ENCODE measurements at regions not wholly inside any gene's neighbourhood (a gene's known extent, or its start where the extent isn't known, plus 50 kb on each side); places are given as distances from the start of the nearest gene placed in this dataset.

DNA sequence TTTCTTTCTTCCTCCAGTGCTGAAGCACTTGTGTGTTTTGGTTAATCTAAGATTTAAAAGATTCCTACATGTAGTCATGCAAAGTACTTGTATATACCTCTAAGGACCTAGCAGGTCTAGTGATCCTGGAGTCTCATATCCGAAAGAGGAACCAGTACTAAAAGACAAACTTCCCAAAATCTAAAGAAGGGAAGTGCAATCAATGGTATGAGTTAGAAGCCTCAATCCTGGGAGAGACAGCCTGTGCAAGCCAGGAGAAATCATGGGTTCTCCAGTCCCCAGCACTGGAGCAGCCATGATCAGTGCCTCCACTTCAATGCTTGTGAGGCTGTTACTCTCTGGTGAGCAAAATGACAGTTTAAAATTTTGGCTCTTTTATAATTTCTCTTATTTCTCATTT, 277.4 kb downstream of the DAD1 start:
- DNase-seq (ENCODE audit: low read depth, low spot score) (no peak), ATAC-seq (no peak)
- intact Hi-C loops (cut with micrococcal nuclease; ENCODE audit: unreplicated experiment) (loop anchor here (10.0 kb wide), 1 partner anchor 163 kb away; no protein-coding TSS in a partner anchor), in situ Hi-C loops (cut with HindIII; ENCODE audit: low pct_unique_long_range_greater_than_20kb, low sequenced_read_pairs) (no loop called here)
- H3K4me3 ChIP-seq (ENCODE audit: low read depth in 2 of 2, low read length in 2 of 2): no peak overlapping the region
- POLR2A ChIA-PET: no interaction called here
- no peaks in the 10 kb centered on the region for H3K36me3 ChIP-seq (ENCODE audit: control insufficient read depth, insufficient read depth, low read length)
- H3K27ac ChIP-seq (ENCODE audit: low read length): no peak overlapping the region
- CTCF ChIA-PET: no interaction called here
- TF ChIP-seq SIN3A (IDR thresholded peaks at IDR 0.05; ENCODE audit: borderline replicate concordance, insufficient read depth, low read depth, low read length) (no peak), TCF7L2 (IDR thresholded peaks at IDR 0.05; ENCODE audit: low read depth, low read length) (no peak)
- TF ChIP-seq, protein P1, sequence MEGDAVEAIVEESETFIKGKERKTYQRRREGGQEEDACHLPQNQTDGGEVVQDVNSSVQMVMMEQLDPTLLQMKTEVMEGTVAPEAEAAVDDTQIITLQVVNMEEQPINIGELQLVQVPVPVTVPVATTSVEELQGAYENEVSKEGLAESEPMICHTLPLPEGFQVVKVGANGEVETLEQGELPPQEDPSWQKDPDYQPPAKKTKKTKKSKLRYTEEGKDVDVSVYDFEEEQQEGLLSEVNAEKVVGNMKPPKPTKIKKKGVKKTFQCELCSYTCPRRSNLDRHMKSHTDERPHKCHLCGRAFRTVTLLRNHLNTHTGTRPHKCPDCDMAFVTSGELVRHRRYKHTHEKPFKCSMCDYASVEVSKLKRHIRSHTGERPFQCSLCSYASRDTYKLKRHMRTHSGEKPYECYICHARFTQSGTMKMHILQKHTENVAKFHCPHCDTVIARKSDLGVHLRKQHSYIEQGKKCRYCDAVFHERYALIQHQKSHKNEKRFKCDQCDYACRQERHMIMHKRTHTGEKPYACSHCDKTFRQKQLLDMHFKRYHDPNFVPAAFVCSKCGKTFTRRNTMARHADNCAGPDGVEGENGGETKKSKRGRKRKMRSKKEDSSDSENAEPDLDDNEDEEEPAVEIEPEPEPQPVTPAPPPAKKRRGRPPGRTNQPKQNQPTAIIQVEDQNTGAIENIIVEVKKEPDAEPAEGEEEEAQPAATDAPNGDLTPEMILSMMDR (IDR thresholded peaks at IDR 0.05): no peak
- no peaks in the 10 kb centered on the region for H3K4me1 ChIP-seq (ENCODE audit: control insufficient read depth, insufficient read depth, low read length)
- BruUV-seq (replicated peaks): no TSS peak
- H3K9me3 ChIP-seq (ENCODE audit: control insufficient read depth, insufficient read depth, low read depth, low read length): no peaks in the 10 kb centered on the region
- no peaks in the 10 kb centered on the region; the same call in 1 of the 2 replicates for H3K27me3 ChIP-seq (ENCODE audit: control insufficient read depth, insufficient read depth, low read length)

DNA sequence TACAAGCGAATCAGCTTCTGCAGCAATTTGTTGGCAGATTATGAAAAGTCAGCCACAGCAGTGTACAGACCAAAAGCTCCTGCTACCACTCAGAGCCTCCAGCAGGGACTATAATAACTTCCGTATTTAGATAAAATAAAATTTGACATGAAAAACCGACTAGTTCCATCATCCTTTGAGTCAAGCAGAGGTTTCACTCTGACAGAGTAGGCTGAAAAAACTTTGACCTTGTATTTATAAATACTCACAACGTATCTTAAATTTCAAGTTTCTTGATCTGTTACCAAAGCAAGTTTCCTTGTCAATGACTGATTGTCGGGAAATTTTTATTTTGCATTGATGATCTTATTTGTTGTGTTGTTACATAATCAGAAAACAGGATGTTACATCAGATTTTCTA, 283.4 kb downstream of the DAD1 start:
- no peak for TF ChIP-seq TCF7L2 (IDR thresholded peaks at IDR 0.05; ENCODE audit: low read depth, low read length)
- TF ChIP-seq, protein P2, sequence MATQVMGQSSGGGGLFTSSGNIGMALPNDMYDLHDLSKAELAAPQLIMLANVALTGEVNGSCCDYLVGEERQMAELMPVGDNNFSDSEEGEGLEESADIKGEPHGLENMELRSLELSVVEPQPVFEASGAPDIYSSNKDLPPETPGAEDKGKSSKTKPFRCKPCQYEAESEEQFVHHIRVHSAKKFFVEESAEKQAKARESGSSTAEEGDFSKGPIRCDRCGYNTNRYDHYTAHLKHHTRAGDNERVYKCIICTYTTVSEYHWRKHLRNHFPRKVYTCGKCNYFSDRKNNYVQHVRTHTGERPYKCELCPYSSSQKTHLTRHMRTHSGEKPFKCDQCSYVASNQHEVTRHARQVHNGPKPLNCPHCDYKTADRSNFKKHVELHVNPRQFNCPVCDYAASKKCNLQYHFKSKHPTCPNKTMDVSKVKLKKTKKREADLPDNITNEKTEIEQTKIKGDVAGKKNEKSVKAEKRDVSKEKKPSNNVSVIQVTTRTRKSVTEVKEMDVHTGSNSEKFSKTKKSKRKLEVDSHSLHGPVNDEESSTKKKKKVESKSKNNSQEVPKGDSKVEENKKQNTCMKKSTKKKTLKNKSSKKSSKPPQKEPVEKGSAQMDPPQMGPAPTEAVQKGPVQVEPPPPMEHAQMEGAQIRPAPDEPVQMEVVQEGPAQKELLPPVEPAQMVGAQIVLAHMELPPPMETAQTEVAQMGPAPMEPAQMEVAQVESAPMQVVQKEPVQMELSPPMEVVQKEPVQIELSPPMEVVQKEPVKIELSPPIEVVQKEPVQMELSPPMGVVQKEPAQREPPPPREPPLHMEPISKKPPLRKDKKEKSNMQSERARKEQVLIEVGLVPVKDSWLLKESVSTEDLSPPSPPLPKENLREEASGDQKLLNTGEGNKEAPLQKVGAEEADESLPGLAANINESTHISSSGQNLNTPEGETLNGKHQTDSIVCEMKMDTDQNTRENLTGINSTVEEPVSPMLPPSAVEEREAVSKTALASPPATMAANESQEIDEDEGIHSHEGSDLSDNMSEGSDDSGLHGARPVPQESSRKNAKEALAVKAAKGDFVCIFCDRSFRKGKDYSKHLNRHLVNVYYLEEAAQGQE (IDR thresholded peaks at IDR 0.05; ENCODE audit: insufficient read depth in 1 of 2, low read depth in 2 of 2, low read length in 1 of 2): no peak
- no peak for TF ChIP-seq SIN3A (IDR thresholded peaks at IDR 0.05; ENCODE audit: borderline replicate concordance, insufficient read depth, low read depth, low read length)
- no peak for TF ChIP-seq POLR2AphosphoS5 (IDR thresholded peaks at IDR 0.05; ENCODE audit: low read depth, low read length)
- TF ChIP-seq, protein P1 (IDR thresholded peaks at IDR 0.05): no peak
- no peak overlapping the region for H3K27ac ChIP-seq (ENCODE audit: low read length)
- no peak overlapping the region for H3K4me3 ChIP-seq (ENCODE audit: low read depth in 2 of 2, low read length in 2 of 2)
- H3K27me3 ChIP-seq (ENCODE audit: control insufficient read depth, insufficient read depth, low read length): peaks cover 3% of the 10 kb centered on the region; the same call in 1 of the 2 replicates
- in situ Hi-C loops (cut with HindIII; ENCODE audit: low pct_unique_long_range_greater_than_20kb, low sequenced_read_pairs) (no loop called here), intact Hi-C loops (cut with micrococcal nuclease; ENCODE audit: unreplicated experiment) (no loop called here)
- no peak for DNase-seq (ENCODE audit: low read depth, low spot score)
- ATAC-seq: no peak
- no peaks in the 10 kb centered on the region for H3K9me3 ChIP-seq (ENCODE audit: control insufficient read depth, insufficient read depth, low read depth, low read length)
- H3K4me1 ChIP-seq (ENCODE audit: control insufficient read depth, insufficient read depth, low read length): no peaks in the 10 kb centered on the region
- CTCF ChIA-PET: no interaction called here
- no TSS peak for BruUV-seq (replicated peaks)
- no peaks in the 10 kb centered on the region for H3K36me3 ChIP-seq (ENCODE audit: control insufficient read depth, insufficient read depth, low read length)
- POLR2A ChIA-PET: no interaction called here
